Uterus (tissue), 2 donors: ENCODE measurements at regions not wholly inside any gene's neighbourhood (a gene's known extent, or its start where the extent isn't known, plus 50 kb on each side); places are given as distances from the start of the nearest gene placed in this dataset.

Experiments used
- CTCF ChIP-seq, 4 experiments: fragments of 200-600 bp in 2 of 4; fragments of 450-650 bp in 2 of 4; sonication (generic) in 2 of 4; IDR thresholded peaks; one replicate each; pipeline ENCODE4 v1.5.1; 2016 to 2019; ENCODE audit warnings: antibody characterized with exemption in 4 of 4, mild to moderate bottlenecking in 2 of 4, moderate library complexity in 1 of 4
- POLR2A ChIP-seq, 2 donors: fragments of 450-650 bp; IDR thresholded peaks; one replicate each; pipeline ENCODE4 v1.6.1; 2016; ENCODE audit warnings: antibody characterized with exemption in 2 of 2, mild to moderate bottlenecking in 1 of 2, moderate library complexity in 1 of 2

GRCh38 chr7:77479536-77480088, 57.5 kb upstream of the PTPN12 start:
- TF ChIP-seq POLR2A (IDR thresholded peaks at IDR 0.05) (no peak), CTCF (IDR thresholded peaks at IDR 0.05) (no peak)
